Hematopoietic multipotent progenitor cell treated with erythropoietin and hydrocortisone succinate and interleukin-3 and kit ligand, for 8 days (in vitro differentiated cells): ENCODE measurements at regions not wholly inside any gene's neighbourhood (a gene's known extent, or its start where the extent isn't known, plus 50 kb on each side); places are given as distances from the start of the nearest gene placed in this dataset.
A peak's percentile ranks its signal among the peaks of the same experiment; 100 is the strongest.
"Not testable (repeated sequence)": the region's sequence is repeated elsewhere in the genome, so short reads cannot be mapped to it uniquely, and the experiment has no call there.

Source experiments
- DNase-seq: peaks from one replicate; pipeline ENCODE4 v3.0.0-alpha.2; 2015

DNA sequence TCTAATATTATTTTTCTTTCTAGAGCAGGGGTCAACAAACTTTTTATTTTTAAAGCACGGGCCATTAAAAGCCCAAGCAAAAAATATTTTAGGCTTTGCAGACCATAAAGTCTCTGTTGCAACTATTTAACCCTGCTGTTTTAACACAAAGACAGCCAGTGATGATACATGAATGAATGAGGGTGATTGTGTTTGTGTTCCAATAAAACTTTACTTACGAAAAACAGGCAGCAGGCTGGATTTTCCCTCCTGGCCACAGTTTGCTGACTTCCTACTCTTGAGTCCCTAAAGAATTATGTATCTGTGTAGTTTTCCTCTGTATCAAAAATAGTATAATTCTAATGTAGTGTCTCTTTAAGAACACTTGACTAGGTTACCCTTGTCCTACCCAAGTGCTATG is 402.0 kb downstream of the ADCYAP1 start:
- no peak for DNase-seq

DNA sequence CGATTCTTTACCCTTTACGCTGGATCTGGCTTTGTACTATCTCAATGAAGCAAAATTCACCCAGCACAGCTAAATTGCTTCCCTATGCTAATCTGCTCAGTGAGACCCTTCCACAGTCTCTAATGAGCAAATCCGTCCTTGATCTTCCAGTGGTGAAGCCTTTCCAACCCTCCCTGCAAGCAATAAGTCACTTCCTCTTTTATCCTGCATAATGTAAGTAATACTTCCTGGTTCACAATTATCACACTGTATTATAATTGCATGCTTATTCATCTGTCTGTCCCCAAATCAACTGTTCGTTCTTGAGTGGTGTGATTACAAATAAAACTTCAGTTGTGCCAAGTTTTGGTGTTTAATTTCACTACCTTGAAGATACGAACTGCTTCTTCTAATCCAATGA is 404.0 kb downstream of the ADCYAP1 start:
- no peak for DNase-seq

DNA sequence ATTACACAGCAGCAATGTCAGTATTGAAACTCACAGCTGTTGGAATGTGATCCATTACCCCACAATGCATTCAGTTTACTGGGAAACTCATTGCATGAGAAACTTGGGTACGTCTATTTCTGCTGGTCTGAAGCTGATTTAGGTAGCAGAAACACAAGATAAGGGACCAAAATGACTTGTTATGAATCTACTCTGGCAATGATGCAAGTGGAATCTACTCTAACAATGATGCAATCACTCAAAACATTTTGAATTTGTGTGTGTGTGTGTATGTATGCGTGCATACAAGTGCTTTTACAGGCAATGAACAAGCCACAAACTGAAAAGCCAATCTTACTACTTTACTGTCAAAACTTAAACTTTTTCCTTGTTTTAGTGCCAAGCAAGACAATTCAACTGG is 406.7 kb downstream of the ADCYAP1 start:
- no peak for DNase-seq

DNA sequence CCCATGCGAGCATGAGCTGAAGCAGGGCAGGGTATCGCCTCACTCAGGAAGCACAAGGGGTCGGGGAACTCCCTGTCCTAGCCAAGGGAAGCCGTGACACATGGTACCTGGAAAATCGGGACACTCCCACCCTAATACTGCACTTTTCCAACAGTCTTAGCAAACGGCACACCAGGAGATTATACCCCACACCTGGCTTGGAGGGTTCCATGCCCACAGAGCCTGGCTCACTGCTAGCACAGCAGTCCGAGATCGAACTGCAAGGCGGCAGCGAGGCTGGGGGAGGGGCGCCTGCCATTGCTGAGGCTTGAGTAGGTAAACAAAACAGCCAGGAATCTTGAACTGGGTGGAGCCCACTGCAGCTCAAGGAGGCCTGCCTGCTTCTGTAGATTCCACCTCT is 430.7 kb downstream of the ADCYAP1 start:
- not testable (repeated sequence) for DNase-seq

DNA sequence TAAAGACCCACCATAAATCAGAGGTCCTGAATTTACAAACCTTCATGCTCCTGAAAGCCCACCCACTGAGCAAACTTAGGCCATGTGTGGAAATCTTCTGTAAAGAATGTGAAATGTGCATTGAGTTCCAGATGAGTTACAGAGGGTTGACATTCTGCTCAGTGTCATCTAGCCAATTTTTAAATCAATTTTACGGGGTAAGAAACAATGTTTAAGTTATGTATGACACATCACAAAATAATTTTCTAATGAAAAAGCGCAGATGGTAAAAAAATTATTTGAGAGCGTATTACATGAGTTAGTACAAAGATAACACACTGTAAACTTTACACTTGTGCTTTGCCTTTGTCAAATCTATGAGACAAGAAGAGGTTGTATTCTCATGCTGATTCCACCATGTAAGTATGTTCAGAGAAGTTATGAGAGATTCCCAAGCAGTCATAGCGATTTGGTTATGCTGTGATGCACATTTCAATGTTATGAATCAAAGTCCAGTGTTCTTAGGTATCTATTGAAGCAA is 446.3 kb downstream of the ADCYAP1 start:
- DNase-seq, result no peak

DNA sequence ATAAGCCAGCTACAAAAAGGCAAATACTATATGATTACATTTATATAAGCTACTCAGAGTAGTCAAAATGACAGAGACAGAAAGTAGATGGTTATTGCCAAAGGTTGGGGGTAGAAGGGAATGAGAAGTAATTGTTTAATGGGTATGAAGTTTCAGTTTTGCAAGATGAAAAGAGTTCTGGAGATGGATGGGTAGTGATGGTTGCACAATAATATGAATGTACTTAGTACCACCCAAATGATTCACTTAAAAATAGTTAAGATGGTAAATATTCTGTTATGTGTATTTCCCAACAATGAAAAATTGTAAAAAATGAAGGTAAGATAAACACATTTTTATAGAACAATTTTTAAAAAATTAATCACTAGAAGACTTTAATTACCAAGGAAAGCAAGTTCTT is 448.4 kb downstream of the ADCYAP1 start:
- DNase-seq, result no peak

DNA sequence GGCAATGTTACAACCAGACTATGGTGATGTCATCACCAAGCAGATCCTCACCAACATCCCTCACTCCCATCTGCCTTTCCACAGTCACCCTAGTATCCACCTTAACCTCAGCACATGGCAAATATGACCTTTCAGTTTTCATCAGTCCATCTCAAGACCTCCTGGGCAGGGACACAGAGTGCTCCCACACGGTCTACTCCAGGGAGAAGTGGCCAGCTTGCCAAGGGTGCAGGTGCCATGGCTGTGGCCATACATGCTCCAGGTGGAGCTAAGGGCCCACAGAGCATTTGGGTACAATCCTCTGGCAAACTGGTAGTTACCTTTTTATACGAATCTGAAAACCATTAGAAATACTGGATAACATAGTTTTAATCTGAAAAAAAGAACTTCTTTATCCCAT is 453.1 kb downstream of the ADCYAP1 start:
- no peak for DNase-seq

DNA sequence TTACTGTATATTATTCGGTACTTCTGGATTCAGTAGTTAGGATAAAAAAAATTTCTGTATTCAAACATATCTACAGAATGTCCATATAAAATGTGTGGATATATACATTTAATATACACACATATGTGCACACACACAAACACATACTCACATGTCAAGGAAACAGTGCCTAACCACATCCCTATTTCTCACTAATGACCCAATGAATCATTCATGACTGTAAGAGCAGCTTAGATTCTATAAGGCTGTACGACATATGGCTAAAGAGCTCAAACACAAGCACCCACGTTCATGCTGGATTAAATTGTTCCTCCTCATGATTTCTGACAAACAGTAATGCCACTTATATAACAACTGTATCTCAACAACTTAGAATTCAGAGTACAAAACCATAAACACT is 457.3 kb downstream of the ADCYAP1 start:
- no peak for DNase-seq

DNA sequence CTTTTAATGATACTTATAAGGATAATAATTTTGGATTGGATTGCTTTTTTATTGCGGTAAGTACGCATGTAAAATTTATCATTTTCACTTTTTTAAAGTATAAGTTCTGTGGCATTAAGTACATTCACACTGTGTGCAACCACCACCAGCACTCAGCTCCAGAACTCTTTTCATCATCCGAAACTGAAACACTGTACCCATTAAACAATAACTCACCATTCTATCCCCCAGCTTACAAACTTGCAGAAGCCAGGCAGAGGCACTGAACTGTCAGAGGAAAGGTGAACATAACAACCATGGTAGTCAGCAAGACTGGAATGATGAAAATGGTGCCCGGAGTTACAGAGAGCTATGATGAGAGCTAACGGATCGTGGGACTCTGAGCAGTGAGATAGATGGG is 465.9 kb downstream of the ADCYAP1 start:
- DNase-seq, result no peak

DNA sequence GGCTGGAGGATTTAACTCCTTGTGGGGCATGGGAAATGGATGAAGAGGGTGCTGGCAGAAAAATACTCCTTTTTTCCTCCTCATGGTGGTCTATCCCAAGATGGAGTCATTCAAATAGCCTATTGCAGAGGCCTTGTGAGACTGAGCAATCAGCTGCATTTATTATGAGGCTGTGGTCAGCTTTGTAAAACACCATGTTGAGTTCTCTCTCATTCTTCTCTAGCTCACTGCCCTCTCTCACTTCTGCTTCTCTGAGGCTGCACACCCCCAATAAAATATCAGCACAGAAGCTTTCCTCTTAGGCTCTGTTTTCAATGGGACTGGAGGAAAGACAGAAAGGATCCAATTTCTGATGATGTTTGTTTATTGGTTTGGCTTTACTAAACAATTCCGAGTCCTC is 467.1 kb downstream of the ADCYAP1 start:
- DNase-seq, result no peak

DNA sequence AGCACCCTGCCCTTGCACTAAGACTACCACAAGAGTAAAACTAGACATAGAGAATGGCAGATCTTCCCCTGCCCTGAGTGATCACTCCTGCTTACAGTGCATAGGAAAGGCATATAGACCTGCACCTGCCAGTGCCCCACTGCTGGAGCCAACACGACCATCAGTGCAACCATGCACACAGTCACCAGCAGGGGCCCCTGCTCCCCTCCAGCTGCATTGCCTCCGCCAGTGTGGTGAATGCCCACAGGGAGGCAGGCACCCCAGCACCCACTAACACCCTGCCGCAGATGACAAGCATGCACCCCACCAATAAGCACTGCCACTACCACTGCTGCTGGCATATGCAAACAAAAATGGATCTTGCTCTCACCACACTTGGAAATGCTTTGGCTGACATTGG is 478.8 kb downstream of the ADCYAP1 start:
- DNase-seq, result no peak

DNA sequence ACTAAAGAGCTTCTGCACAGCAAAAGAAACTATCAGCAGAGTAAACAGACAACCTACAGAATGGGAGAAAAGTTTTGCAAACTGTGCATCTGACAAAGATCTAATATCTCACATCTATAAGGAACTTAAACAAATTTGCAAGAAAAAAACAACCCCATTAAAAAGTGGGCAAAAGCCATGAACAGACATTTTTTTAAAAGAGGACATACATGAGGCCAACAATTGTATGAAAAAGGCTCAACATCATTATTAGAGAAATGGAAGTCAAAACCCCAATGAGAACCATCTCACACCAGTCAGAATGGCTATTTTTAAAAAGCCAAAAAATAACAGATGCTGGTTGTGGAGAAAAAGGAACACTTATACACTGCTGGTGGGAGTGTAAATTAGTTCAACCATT is 483.8 kb downstream of the ADCYAP1 start:
- DNase-seq, result not testable (repeated sequence)

DNA sequence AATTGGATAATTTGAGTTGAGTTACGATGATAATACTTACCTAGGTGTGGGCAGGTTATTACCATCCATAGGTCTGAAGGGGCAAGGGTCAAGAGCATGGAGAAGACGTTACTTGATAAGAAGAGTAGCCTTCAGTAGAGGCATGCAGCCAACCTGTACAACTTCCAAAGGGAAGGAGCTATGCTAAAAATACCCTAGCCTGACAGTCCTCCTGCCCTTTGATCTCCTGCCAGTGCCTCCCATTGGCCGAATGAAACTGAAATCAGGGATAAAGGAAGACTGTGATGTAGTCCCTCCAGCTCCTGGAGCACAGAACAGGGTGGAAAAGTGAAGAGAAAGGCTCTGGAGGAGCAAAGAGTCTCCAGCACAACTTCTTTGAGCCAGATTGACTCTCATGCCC is 487.4 kb downstream of the ADCYAP1 start:
- DNase-seq, result no peak

DNA sequence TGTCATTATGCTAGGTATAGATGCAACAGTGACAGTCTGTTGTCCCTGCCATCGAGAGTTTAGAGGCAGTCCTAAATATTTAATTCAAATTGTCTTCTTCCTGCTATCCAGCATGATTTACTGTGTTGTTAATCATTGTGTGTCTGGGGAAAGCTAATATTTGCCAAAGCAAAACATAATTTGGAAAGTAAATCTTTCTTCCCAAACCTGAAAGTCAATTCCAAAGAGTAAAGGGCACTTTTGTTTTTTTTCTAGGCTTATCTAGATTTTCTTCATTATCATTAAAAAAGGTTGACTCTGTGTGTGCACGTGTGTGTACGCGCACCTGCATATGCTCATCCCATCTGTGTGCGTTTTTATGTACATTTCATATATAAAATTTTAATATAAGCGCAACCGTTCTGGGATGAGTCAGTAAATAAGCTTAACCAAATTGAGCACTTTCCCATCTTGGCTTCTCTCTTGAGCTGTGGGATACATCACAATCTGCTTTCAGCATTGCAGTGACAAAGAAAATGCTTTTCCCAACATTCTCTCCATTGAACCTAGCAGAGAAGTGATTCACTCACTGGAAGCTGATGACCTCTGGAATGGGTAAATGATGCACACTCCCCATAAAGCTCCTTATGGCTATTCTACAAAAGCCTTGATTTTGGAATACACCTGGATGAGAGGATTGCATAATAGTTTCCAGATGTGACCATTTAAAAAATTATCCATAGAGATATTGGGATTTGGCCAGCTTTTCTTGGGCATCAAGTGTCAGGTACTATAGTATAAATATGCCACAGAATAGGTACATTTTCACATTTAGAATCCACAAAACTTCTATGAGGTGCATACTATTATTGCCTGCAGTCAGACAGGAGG is 488.4 kb downstream of the ADCYAP1 start:
- DNase-seq, result no peak

DNA sequence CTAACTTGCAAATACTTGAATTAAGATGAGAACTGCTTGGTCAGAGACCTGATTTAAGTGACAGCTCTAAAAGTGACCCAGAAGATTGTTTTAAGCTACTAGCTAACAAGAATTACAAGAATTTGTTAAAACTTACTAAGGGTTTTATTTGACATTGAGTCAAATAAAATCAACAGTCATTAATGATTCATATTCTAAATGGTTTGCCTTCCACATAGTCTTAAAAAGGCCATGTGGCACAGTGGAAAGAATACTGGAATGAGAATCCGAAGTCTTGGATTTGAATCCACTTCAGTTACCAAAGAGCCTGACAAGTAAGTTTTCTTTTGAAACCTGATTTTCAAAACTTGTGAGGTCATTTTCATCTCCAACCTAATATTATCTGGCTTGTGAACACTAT is 489.3 kb downstream of the ADCYAP1 start:
- DNase-seq, result no peak

DNA sequence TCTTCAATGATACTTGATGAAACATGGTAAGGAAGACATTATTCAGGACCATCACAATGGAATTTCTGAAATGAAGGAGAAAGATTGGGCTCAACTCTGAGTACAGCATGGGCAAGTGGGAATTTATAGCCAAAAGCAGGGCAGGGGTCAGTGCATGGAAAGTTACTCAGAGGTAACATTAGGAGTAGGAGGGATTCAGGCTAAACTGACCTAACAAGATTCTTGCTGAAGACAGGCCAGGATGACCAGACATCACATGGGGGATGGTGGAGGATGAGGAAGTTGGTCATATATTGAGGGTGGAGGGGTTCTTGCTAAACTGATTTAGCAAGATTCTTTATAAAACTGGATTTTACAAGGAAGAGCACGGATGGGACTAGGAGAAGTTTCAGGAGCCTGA is 489.8 kb downstream of the ADCYAP1 start:
- no peak for DNase-seq

DNA sequence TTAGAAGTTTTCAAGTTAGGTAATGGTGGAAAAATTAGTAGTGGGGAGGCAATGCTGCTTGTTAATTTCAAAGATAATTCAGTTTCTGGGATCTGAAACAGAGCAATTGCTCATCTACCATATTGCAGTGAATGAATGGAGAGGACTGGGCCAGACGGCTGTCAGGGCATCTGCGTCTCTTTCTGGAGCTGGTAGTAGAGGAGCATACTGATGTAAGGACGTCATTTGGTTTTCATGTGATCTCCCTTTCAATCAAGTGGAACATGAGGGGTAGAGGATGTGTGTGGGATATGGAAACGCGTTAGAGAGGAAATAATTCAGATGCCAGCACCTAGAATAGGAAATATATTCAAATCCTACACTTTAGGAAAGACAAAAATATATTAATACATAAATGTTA is 490.3 kb downstream of the ADCYAP1 start:
- DNase-seq, result no peak

DNA sequence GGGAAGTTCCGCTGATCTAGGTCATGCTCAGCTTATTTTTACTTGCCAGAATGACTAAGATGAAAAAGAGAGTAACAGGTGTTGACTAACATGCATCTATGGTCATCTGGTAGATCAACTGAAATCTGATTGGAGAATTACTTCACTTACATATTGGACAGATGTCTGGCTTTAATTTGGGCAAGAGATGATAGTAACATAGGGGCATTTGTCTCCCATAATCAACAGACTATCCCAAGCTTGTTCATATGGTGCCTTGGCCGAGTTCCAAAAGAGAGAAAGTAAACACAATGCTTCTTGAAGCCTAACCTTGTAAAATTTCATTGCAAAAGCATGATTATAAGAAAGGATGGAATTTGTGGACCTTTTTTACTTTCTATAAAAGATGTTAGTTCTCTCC is 503.7 kb downstream of the ADCYAP1 start:
- DNase-seq, result no peak

DNA sequence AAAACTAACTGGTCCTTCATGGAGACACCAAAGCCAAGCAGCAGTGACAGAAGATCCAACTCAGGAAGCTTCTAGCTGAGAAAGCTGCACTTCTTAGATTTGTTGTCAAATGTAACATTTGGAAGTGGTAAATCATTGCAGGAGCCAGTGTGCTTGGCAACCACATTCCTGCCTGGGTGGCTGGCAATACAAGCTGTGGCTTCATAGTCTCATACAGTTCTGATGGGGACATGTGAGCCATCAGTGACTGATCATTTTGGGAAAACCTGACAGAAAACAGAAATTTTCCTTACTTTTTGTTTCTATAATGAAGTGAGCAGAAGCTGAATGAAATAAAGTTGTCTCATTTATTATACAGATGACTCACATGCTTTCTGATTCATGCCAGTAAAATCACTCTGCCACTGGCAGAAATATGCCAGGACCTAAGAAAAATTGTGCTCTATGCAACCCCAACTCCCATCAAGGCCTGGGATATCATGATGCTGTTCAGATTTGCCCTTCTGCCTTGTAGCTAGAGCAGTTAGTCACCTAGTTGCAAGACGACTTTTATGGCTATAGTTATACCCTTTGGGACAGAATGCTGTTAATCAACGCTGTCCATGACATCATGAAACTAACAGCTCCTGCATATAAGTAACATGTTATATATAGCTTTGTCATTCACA is 508.1 kb downstream of the ADCYAP1 start:
- DNase-seq, result no peak

DNA sequence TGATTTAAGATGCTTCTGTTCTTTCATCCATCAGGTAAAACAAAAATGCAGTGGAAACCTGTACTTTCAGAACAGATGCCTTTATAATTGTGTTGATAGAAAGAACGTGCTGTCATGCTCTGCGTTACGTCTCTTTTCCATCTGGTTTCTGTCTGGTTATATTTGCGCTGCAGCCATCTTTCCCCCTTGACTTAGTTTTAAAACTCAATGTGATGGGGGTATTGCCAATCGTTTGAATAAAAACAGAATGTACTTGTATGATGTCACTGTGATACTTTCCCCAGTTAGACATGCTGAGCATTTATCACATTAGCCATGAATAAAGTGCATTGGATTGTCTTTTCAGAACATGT is 508.6 kb downstream of the ADCYAP1 start:
- DNase-seq, result no peak

DNA sequence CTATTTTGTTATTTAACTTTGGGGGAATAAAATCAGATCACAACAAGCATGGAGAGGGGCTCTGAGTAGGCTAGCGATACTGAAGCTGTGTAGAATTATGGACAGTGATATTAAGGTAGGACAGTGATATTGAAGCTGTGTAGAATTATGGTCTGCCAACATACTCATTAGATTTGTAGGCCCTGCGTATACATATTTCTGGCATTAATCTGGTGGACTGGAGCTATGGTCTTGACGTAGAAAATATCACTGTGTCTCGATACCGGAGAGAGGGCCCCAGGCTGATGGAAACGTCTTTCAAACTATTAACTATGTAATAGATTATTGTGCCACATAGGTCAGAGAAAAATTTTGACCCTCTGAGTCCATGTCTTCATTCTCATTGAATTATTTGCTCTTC is 511.4 kb downstream of the ADCYAP1 start:
- no peak for DNase-seq

DNA sequence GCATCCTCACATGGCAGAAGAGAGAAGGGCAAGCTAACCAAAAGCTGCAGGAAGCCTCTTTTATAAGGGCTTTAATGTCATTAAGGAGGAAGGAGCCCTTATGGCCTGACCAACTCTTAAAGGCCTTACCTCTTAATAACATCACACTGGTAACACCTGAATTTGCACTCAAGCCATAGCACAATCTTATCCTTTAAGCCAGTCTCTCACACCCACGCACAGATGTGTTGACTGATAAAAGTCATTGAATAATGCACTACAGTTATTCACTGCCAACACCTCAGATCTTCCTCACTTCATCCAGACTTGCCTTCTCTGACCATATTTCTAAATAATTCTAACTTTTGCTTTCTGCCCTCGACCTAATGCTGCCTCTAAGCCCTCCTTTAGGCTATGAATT is 516.8 kb downstream of the ADCYAP1 start:
- DNase-seq, result peak; percentile 10

DNA sequence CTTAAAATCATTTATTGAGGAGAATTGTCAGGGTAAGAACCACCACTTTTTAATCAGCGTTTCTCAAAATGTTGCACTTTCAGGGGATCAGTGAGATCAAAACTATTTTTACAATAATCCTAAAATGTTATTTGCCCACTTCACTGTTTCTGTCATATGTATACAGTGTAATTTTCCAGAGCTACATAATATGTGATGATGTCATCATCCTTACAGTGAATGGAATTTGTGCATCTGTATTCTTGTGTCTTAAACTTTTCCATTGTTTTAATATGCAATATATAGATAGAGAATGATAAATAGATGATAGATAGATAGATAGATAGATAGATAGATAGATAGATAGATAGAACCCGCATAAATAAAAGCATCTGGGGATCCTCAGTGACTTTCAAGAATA is 518.0 kb downstream of the ADCYAP1 start:
- DNase-seq, result no peak

DNA sequence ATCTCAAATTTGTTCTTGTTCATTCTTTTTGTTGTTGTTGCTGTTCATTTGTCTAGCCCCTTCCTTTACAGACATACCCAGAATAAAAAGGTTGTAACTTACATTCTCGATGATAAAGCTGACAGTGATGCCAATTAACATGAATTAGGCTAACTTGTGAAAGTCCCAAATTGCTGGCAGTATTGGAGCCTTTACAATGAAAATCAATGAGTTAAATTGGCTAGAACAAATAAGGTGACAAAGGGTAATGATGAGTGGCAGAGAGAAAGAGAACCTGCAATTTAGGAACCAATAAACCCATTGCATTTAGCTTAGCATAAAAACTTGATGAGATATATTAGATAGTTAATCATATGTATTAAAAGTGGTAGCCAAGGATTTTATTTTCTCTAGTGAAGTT is 521.0 kb downstream of the ADCYAP1 start:
- DNase-seq, result no peak

DNA sequence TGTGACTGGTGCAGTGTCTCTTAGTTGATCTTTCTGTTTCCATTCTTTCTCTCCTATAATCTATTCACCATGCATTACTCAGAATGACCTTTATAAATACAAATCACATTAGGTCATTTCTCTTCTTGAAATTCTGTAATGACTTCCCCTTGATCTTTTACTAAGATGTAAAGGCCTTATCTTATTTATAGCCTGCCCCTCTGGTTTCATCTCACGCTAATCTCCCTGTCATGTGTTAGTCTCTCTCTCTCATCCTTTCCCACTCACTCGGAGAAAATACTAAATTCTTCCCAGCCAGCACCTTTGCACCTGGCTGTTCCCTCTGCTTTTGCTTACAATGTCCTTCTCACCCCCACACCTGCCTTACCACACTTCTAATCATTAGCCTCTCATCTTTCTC is 530.8 kb downstream of the ADCYAP1 start:
- no peak for DNase-seq
